Neural crest cell (in vitro differentiated cells): ENCODE measurements at regions not wholly inside any gene's neighbourhood (a gene's known extent, or its start where the extent isn't known, plus 50 kb on each side); places are given as distances from the start of the nearest gene placed in this dataset.

Experiments used
- DNase-seq: peaks from one replicate; pipeline ENCODE4 v3.0.0; 2021; ENCODE audit warnings: low read depth, mixed read lengths, low spot score
- H3K27ac Mint-ChIP-seq: one replicate; pipeline ENCODE4 v1.8.0; 2021; ENCODE audit warnings: mild to moderate bottlenecking, mixed read lengths; ENCODE audit not compliant: unreplicated experiment
- H3K27me3 Mint-ChIP-seq: 2 replicates; pipeline ENCODE4 v1.8.0; 2021; ENCODE audit warnings: low read depth, mild to moderate bottlenecking, mixed read lengths
- H3K36me3 Mint-ChIP-seq: 2 replicates; pipeline ENCODE4 v1.8.0; 2021; ENCODE audit warnings: low read depth, mild to moderate bottlenecking, mixed read lengths
- H3K4me1 Mint-ChIP-seq: 2 replicates; pipeline ENCODE4 v1.8.0; 2021; ENCODE audit warnings: mixed read lengths
- H3K4me3 Mint-ChIP-seq: one replicate; pipeline ENCODE4 v1.8.0; 2021; ENCODE audit warnings: mild to moderate bottlenecking, mixed read lengths
- H3K9me3 Mint-ChIP-seq: 2 replicates; pipeline ENCODE4 v1.8.0; 2021; ENCODE audit warnings: mixed read lengths
- TF ChIP-seq, protein P1 (sequence below): fragments of 200-600 bp; sonication (generic); conservative IDR thresholded peaks from 2 replicates; pipeline ENCODE4 v1.5.0; 2021; ENCODE audit warnings: antibody characterized with exemption, mild to moderate bottlenecking

DNA sequence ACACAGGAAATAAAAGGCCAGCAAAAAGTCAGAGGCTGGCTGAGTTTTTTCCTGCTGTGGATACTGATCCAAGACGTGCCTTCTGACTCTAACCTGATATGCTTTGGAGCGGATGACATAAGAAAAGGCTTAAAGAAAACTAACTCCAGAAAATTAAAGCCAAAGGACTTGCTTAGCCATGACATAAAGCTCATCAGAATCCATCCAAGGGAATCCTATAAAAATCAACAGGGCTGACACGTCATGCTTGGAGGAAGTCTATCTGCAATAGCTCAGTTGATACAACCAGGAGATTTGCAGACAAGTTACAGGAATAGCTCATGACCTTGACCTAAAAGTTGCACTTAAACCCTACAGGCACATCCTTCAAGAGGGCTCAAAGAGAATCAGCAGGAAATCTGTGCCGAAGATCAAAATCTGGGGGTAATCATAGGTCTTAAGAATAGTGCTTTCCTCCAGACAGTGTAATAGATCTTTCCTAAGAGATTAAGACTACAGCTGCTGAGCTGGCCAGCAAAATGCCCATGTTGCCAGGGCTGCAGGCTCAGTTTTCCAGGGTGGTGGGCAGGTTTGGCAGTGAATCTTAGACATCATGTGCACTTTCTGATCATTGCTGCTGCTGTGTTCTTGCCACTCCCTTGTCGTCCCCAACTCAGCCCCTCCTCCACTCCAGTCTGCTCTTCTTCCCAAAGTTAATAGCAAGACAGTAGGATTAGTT, 111.5 kb upstream of the SVIL start:
- Mint-ChIP-seq H3K4me3 (no peak overlapping the region), H3K9me3 (peaks cover 6% of the 10 kb centered on the region), H3K27ac (no peak overlapping the region), H3K36me3 (no peaks in the 10 kb centered on the region), H3K4me1 (peaks cover 10% of the 10 kb centered on the region), H3K27me3 (no peaks in the 10 kb centered on the region)
- DNase-seq: no peak
- TF ChIP-seq, protein P1, sequence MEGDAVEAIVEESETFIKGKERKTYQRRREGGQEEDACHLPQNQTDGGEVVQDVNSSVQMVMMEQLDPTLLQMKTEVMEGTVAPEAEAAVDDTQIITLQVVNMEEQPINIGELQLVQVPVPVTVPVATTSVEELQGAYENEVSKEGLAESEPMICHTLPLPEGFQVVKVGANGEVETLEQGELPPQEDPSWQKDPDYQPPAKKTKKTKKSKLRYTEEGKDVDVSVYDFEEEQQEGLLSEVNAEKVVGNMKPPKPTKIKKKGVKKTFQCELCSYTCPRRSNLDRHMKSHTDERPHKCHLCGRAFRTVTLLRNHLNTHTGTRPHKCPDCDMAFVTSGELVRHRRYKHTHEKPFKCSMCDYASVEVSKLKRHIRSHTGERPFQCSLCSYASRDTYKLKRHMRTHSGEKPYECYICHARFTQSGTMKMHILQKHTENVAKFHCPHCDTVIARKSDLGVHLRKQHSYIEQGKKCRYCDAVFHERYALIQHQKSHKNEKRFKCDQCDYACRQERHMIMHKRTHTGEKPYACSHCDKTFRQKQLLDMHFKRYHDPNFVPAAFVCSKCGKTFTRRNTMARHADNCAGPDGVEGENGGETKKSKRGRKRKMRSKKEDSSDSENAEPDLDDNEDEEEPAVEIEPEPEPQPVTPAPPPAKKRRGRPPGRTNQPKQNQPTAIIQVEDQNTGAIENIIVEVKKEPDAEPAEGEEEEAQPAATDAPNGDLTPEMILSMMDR: no peak

DNA sequence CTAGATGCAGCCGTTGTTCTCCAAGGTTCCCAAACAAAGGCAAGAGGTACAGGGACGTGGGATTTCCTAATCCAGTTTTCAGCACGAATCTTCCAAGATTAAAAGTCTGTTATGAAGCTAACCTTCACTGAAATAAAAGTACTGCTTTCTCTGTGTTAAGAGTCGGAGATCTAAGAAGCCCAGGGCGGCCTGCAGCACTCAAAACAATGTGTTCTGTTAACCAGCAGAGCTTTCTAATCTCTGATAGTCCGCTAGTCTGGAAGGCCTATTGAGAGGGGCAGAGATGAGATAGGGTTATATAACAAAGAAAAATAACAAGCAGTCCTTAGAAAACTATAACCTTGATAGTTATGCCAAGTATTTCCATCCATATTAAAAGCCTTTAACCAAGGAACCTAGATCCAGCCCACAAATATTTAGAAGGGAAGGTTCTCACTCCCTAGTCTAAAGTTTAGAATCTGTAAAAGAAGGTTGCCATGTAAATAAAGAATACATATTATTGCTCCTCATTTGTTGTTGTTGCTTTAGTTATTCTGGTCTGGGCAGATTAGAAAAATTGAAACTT, 106.3 kb upstream of the SVIL start:
- Mint-ChIP-seq H3K27ac (no peak overlapping the region), H3K9me3 (no peaks in the 10 kb centered on the region), H3K36me3 (no peaks in the 10 kb centered on the region), H3K4me3 (peak overlapping the region; percentile 53), H3K4me1 (peaks cover 25% of the 10 kb centered on the region), H3K27me3 (no peaks in the 10 kb centered on the region)
- TF ChIP-seq, protein P1: no peak
- DNase-seq: no peak

DNA sequence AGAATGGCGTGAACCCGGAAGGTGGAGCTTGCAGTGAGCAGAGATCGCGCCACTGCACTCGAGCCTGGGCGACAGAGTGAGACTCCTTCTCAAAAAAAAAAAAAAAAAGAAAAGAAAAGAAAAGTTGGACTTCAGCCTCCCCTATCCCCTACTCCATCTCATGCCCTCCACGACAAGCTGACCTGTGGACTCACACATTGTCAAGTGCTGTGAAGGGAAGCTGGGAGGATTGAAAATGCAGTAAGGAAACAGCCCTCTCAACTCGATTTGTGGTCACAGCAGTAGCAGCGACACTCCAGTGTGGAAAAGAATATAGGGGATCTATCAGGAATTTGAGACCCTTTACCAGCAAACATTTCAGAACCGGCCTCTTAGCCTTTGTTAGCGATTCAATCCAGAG, 103.6 kb upstream of the SVIL start:
- Mint-ChIP-seq H3K27me3 (no peaks in the 10 kb centered on the region), H3K4me1 (peaks cover 34% of the 10 kb centered on the region), H3K9me3 (no peaks in the 10 kb centered on the region), H3K4me3 (peak overlapping the region; percentile 81), H3K36me3 (no peaks in the 10 kb centered on the region), H3K27ac (no peak overlapping the region)
- DNase-seq: no peak
- TF ChIP-seq, protein P1: no peak

DNA sequence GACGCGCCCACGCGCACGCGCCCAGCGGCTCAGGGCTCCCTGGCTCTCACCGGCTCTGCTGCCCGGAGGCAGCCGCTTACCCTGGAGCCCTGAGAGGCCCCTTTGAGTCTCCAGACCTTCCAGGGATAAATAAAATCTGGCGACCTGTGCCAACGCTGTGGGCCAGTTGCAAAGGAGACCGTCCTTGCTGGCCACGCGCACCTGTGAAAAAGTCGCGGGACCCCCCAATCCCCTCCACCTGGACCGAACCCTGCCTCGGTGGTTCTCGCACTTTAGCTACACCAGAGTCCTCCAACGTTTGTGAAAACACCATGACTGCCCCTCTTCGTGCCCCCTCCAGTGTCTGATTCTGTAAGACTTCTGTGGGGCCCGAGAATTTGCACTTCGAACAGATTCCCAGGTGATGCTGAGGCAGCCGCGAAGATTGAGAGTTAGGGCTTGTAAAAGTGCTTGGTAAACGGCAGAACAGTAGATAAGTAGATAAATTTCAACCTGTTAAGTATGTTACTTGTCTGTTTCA, 102.4 kb upstream of the SVIL start:
- Mint-ChIP-seq H3K27me3 (no peaks in the 10 kb centered on the region), H3K9me3 (no peaks in the 10 kb centered on the region), H3K36me3 (no peaks in the 10 kb centered on the region), H3K4me3 (peak overlapping the region; percentile 89), H3K27ac (no peak overlapping the region), H3K4me1 (peaks cover 43% of the 10 kb centered on the region)
- TF ChIP-seq, protein P1: no peak
- DNase-seq: no peak

DNA sequence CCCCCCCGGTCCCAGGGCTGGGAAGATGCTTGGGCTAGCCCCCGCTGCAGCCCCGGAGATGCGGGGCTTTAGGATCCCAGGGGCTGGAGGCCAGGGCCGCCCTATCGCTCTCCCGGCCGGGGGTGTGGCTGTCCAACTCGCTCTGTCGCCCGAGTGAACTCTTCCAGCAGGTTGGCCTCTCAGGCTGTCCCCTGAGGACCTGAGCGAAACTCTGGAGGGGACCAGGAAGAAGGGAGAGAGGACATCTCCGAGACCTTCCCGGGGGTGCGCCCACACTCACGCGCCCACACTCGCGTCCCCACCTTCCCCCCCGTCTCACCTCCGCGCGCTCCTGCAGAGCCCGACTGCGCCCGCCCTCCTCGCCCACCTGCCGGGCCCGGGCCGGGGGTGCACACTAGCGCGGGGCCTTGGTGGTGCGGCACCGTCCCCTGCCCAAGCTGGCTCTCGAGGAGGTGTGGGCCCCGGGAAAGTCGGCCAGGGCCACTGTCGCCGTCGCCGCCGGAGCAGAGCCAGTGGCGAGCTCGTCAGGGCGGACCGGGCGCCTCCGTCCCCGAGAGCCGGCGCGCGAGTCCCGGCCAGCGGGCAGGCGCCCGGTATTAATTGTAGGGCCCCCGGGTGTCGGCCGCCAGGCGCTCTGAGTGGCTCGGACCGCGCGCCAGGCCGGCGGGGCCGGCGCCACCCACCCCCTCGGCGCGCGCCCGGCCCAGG, 101.7 kb upstream of the SVIL start:
- Mint-ChIP-seq H3K36me3 (no peaks in the 10 kb centered on the region), H3K27ac (peak overlapping the region; percentile 43), H3K4me3 (peak overlapping the region; percentile 90), H3K9me3 (no peaks in the 10 kb centered on the region), H3K4me1 (peaks cover 46% of the 10 kb centered on the region), H3K27me3 (no peaks in the 10 kb centered on the region)
- TF ChIP-seq, protein P1: no peak
- peak; percentile 51 for DNase-seq
